HG02852 (cell line): ENCODE measurements at regions not wholly inside any gene's neighbourhood (a gene's known extent, or its start where the extent isn't known, plus 50 kb on each side); places are given as distances from the start of the nearest gene placed in this dataset.

Source experiments
- ATAC-seq: cut with Tn5 transposase; IDR thresholded peaks from one replicate; pipeline ENCODE4 v1.9.1; 2021; ENCODE audit warnings: mild to moderate bottlenecking, moderate library complexity; ENCODE audit not compliant: unreplicated experiment

DNA sequence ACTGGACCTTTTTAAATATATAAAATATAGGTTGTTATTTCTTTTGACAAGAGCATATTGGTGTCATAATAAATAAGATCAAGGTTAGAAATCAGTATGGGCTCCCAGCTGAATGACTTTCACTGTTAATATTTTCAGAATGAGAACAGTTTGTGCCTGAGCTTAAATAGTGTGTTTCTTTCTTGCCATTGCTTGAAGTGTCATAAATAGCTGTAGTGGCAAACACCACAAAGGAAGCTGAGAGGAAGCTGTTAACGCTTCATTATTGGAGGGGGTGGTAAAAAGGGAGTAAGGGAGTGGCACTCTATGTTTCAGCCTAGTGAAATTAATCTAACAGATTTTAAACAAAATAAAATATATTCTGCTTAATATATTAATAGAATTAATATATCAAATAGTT, 1089.8 kb upstream of the NCAM2 start:
- ATAC-seq, result no peak

- ATAC-seq, result no peak
Observed at GRCh38 chr21:19914028-19914427, 1084.2 kb upstream of the NCAM2 start.

GRCh38 chr21:19921211-19921610, 1077.0 kb upstream of the NCAM2 start:
- ATAC-seq, result no peak

DNA sequence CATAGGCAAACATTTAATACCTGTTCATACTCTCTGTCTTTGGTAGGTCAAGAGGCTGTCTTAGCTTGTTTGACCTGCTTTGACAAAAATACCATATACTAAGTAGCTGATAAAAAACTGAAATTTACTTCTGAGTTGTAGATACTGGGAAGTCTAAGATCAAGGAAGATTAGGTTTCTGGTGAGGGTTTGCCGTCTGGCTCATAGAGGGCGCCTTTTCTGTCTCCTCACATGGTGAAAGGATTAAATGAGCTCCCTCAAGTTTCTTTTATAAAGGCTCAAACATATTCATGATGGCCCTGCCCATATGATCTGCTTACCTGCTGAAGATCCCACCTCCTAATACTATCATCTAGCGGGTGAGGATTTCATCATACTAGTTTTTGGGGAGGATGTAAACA, 1076.1 kb upstream of the NCAM2 start:
- no peak for ATAC-seq

DNA sequence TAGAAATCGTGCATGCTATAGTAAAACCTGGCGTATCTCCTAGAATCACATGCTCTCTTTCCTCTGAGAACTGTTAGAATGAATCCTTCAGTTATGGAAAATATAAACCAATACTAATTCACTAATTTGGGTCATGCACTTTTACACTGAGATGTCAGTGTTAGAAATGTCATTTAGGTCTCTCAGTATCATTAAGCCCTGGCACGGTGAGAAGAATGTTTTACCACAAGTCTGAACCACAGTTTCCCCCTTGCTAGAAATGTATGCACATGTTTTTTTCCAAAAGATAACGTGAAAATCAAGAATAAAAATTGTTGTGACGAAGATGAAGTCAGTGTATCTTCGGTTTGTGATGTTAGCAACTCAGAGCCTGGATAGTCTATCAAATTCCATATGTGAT, 1062.7 kb upstream of the NCAM2 start:
- ATAC-seq, result no peak

- no peak for ATAC-seq
Observed at GRCh38 chr21:19937619-19938018, 1060.6 kb upstream of the NCAM2 start.

- ATAC-seq, result no peak
Observed at GRCh38 chr21:19941626-19942025, 1056.6 kb upstream of the NCAM2 start.

DNA sequence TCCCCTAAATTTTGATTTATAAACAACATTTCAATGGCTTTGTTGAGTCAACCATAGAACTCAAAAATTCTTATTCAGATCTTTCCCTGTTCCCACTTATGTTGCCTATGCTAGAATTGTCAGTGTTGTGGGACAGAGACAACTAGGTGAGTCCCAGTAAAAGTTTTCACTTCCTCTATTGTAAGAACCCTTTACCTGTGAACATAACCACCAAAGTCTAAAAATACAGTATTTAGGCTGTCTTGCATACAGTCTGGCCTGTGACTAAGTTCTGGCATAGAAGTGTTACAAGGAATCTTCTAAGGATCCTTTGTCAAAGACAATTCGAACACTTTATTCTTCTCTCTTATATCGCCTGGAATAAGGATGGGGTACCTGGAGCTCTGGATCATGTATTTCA, 1047.9 kb upstream of the NCAM2 start:
- no peak for ATAC-seq

DNA sequence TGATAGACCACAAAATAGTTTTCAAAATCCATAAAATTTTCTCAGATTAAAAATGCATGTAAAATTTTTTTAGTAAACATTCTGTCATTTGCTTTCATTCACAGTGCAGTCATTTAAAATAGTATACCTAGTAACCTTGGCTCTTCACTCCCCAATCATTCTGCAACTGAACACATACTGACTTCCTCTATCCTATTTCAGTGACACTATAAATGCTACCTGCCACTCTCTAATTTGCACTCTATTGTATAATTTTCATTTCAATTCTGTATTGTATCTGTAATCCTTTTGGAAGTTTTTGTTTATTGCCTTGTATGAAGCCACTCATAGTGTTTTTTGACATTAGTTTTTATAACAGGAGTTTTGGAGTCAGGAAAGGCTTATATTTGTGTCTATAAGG, 1029.1 kb upstream of the NCAM2 start:
- no peak for ATAC-seq

DNA sequence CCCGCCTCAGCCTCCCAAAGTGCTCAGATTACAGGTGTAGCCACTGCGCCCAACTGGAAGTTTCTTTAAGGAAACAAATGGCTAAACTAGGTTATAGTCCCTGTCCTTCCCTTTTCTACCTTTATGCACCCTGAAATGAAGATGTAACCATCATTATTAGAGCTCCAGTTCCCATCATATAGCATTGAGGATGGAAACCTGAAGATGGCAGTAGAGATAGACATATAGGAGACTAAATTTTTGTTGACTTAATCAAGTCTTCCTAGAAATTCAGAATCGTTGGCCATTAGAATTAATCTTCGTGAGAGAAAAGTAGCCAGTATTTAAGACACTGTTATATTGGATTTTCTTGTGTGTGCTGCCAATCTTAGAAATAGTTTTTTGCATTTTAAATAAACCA, 1016.3 kb upstream of the NCAM2 start:
- no peak for ATAC-seq

DNA sequence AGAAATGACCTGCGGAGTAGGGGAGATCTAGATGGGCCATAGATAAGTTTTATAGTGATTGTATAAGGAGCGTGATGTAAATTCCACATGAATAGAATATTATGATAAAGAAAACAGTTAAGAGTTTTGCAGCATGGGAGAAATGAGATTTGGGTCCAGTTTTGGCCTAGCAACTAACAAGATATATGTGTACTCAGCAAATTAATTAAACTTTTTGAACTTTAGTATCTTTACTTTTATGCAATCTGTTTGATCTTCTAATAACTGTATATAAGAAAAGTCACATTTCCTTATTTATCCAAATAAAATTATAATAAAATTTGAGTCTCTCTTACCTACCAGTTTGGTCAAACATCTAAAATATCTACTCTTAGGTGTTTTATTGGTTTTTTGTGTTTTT, 1011.8 kb upstream of the NCAM2 start:
- no peak for ATAC-seq

DNA sequence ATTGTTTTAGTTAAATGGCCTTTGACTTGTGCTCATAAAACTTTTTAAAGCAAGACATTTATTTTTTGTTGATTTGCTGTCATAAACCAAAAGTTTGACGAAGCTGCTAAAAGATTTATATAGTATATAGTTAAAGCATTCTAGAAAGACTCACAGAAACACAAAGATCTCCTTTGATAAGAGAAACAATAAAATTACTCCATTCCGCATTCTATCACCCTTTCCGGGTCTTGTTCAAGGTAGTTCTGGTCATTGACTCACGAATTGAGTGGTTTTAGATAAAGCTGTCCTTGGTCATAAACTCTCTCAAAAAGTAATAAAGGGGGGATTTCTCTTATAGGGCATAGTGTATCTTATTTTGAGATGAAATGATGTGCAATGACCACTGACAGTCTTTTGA, 1010.5 kb upstream of the NCAM2 start:
- no peak for ATAC-seq

DNA sequence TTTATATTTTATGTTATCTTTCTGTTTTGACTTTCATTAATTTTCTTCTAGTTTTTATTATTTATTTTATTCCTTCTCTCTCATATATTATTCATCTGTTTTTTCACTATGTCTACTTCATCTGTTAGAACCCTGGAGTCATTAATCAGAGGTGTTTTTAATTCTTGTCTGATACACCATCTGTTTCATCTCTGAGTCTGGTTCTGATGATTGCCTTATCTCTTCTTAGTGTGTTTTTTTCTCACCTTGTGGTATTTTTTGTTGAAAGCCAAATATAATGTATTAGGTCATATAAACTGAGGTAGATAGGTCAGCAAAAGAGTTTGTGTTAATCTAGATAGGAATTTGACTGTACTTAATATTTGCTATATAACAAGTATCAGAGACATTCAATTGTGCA, 1005.7 kb upstream of the NCAM2 start:
- ATAC-seq, result no peak

GRCh38 chr21:19993268-19993667, 1004.9 kb upstream of the NCAM2 start:
- ATAC-seq, result no peak

- no peak for ATAC-seq
Observed at GRCh38 chr21:19995253-19995652, 1003.0 kb upstream of the NCAM2 start.

DNA sequence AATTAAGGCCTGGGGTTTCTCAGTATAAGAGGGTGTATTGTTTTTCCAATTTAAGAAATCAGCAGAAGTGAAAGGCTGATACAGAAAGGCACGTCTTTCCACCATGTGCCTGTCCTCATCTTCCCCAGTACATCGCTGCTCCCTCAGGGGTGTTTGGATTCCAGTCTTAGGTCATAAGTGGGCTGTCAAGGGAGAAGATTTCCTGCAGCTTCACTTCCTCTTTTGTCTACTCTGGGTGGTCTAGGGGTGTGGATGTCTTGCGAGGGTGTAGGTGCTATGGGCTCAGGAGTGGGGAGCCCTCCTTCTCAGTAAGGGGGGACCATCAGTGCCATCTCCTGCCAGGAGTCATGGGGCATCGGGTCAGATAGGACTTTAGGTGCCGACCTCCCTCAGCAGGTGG, 999.8 kb upstream of the NCAM2 start:
- ATAC-seq, result no peak

DNA sequence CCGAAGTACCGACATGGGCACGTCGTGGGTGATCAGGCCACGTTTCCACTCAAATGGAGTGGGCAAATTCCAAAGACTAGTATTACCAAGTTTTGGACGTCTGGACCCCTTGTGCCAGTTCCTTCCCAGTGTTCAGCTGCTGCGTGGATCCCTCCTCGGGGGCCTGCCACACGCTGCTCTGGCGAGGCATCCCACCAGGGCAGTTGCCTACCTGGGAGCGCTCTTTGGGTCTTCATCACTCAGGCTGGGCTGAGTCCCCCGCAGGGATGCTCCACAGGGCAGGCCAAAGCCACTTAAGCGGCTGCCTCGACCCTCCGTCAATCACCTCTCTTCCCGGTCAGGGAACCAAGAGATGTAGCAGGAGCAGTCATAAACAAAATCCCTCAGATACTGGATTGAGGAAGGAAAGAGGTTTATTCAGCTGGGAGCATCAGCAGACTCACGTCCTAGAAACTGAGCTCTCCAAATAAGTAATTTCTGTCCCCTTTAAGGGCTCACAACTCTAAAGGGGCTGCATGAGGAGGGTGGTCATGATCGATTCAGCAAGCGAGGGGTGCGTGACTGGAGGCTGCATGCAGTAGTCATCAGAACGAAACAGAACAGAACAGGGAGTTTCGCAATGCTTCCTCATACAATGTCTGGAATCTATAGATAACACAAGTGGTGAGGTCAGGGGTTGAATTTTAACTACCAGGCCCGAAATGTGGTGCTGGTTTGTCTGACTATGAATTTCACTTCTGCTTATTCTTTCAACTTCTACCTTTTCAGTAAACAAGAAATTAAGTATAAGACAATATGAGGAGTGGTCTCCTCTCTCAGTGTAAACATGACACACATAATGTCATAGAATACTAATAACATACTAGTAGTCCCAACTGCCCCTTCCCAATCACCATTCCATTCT, 998.6 kb upstream of the NCAM2 start:
- ATAC-seq, result no peak

DNA sequence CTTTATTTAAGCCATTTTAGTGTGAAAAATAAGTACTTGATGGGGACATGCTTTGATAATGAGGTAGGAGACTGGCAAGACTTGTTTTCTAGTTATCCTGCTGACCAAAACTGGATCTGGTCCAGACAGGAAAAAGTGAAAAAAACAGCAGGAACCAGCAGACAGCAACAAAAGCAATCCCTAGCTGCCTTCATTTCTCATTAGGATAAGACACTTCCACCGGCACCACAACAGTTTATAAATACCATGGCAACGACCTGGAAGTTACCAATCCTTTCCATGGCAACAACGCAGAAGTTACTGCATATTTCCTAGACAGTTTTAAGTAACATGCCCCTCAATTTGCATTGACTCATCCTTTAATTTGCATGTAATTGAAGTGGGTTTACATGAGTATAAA, 993.8 kb upstream of the NCAM2 start:
- no peak for ATAC-seq

DNA sequence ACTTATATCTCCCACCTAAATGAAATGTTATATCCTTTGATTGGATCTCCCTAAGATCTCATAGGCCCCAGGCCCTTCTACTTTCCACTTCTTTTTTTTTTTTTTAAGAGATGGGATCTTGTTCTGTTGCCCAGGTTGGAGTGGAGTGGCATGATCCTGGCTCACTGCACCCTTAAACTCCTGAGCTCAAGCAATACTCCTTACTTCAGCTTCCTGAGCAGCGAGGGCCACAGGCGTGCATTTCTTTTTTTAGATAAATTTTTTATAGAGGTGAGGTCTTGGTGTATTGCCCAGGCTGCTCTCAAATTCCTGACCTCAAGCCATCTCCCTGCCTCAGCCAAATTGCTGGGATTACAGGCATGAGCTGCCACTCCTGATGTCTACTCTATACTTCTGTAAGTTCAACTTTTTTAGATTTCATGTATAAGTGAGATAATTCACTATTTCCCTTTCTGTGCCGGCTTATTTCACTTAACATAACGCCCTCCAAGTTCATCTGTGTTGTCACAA, 987.5 kb upstream of the NCAM2 start:
- no peak for ATAC-seq

- no peak for ATAC-seq
Observed at GRCh38 chr21:20013851-20014250, 984.4 kb upstream of the NCAM2 start.

- no peak for ATAC-seq
Observed at GRCh38 chr21:20016435-20017005, 981.7 kb upstream of the NCAM2 start.

DNA sequence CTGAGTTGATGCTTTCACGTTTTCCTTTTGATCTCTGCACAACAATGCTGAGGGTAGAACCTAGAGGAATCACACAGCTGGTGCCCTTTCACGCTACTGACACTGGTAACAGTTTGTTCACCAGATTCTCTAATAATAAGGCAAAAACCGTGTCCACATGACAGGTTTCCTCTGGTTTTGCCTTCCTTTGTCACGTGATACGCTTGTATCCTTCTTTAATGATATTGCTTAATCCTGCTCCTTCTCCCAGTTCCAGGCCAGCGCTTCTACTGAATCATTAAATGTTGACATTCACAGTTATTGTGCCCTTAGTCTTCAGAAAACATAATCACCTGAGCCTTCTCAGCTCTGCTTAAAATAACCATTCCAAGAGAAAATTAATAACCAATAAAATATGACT, 978.2 kb upstream of the NCAM2 start:
- no peak for ATAC-seq
